CD4-positive, alpha-beta T cell (primary cell): ENCODE measurements at regions not wholly inside any gene's neighbourhood (a gene's known extent, or its start where the extent isn't known, plus 50 kb on each side); places are given as distances from the start of the nearest gene placed in this dataset.

Source experiments
- ATAC-seq: fragments of 200-7000 bp; cut with Tn5 transposase; one replicate; pipeline ENCODE4 v1.10.0; 2022; ENCODE audit warnings: mild to moderate bottlenecking; ENCODE audit not compliant: poor library complexity
- CTCF ChIA-PET: fragments of 350-600 bp; sonication (Branson Sonifier 250); formaldehyde crosslinking; loops from one replicate; lab custom pipeline; 2021; ENCODE audit warnings: antibody characterized with exemption, inconsistent platforms; lab: Charles Lee
- POLR2A ChIA-PET: fragments of 350-600 bp; sonication (Branson Sonifier 250); formaldehyde crosslinking; loops from one replicate; lab custom pipeline; 2021; ENCODE audit warnings: antibody characterized with exemption, inconsistent platforms; lab: Charles Lee
- DNase-seq, 14 experiments: peaks; one replicate each; pipeline ENCODE4 v3.0.0-alpha.2; 2013 to 2020; ENCODE audit warnings: mixed read lengths in 2 of 14
- H3K27ac ChIP-seq, 2 donors: one replicate each; pipeline versions ENCODE4 v1.5.1 to v1.7.0; 2013; ENCODE audit warnings: low read length in 2 of 2, low read depth in 1 of 2, mild to moderate bottlenecking in 1 of 2
- H3K27me3 ChIP-seq, 2 experiments: 1 replicate in 1 of 2; 2 replicates in 1 of 2; pipeline versions ENCODE4 v1.6.1 to v1.7.0; 2013; ENCODE audit warnings: low read length in 2 of 2, control low read depth in 1 of 2, mild to moderate bottlenecking in 1 of 2, moderate library complexity in 1 of 2; ENCODE audit not compliant: insufficient read depth in 2 of 2, control insufficient read depth in 1 of 2
- H3K36me3 ChIP-seq: one replicate; pipeline ENCODE4 v1.6.1; 2013; ENCODE audit warnings: low read length, control low read depth; ENCODE audit not compliant: insufficient read depth
- H3K4me1 ChIP-seq: one replicate; pipeline ENCODE4 v1.6.1; 2013; ENCODE audit warnings: low read length, control low read depth; ENCODE audit not compliant: insufficient read depth
- H3K4me3 ChIP-seq: one replicate; pipeline ENCODE4 v1.5.1; 2013; ENCODE audit warnings: mild to moderate bottlenecking, low read length, moderate library complexity
- H3K9me3 ChIP-seq, 2 experiments: 1 replicate in 1 of 2; 2 replicates in 1 of 2; pipeline versions ENCODE4 v1.6.1 to v1.7.0; 2013; ENCODE audit warnings: low read length in 2 of 2, mild to moderate bottlenecking in 2 of 2, control low read depth in 1 of 2, moderate library complexity in 1 of 2; ENCODE audit not compliant: control insufficient read depth in 1 of 2, insufficient read depth in 1 of 2
- H3K27ac Mint-ChIP-seq: one replicate; pipeline ENCODE4 v1.8.0; 2020; ENCODE audit warnings: mixed read lengths
- H3K27me3 Mint-ChIP-seq: one replicate; pipeline ENCODE4 v1.8.0; 2021; ENCODE audit warnings: mixed read lengths
- H3K36me3 Mint-ChIP-seq: one replicate; pipeline ENCODE4 v1.8.0; 2021; ENCODE audit warnings: low read depth, mixed read lengths
- H3K4me1 Mint-ChIP-seq: one replicate; pipeline ENCODE4 v1.8.0; 2021; ENCODE audit warnings: low read depth, mixed read lengths
- H3K4me3 Mint-ChIP-seq: one replicate; pipeline ENCODE4 v1.8.0; 2020; ENCODE audit warnings: mild to moderate bottlenecking, mixed read lengths
- H3K9me3 Mint-ChIP-seq: one replicate; pipeline ENCODE4 v1.8.0; 2020; ENCODE audit warnings: mixed read lengths
- CTCF ChIP-seq: fragments of 200-600 bp; IDR thresholded peaks from one replicate; pipeline ENCODE4 v1.8.0; 2022; ENCODE audit warnings: antibody characterized with exemption, mild to moderate bottlenecking
- intact Hi-C, 2 experiments: fragments of 100-400 bp; cut with DNase I in 1 of 2; cut with micrococcal nuclease in 1 of 2; formaldehyde crosslinking; loops; one replicate each; pipeline versions ENCODE4 v1.15.1 to v1.9.0; 2023 to 2025; cut with DNase I, micrococcal nuclease

GRCh38 chr13:22152751-22153150, 481.9 kb downstream of the FGF9 start:
- ChIA-PET CTCF (no interaction called here), POLR2A (no interaction called here)
- Histone ChIP-seq H3K27me3 (no peaks in the 10 kb centered on the region), H3K4me3 (no peak overlapping the region), H3K9me3 (no peaks in the 10 kb centered on the region), H3K36me3 (no peaks in the 10 kb centered on the region), H3K27ac (no peak overlapping the region), H3K4me1 (no peaks in the 10 kb centered on the region)
- no peaks in the 10 kb centered on the region for H3K36me3 Mint-ChIP-seq
- no peak for TF ChIP-seq CTCF
- ATAC-seq: no peak
- intact Hi-C loops: no loop called here
- H3K4me3 Mint-ChIP-seq: no peak overlapping the region
- no peaks in the 10 kb centered on the region for H3K4me1 Mint-ChIP-seq
- no peak overlapping the region for H3K27ac Mint-ChIP-seq
- H3K27me3 Mint-ChIP-seq: no peaks in the 10 kb centered on the region
- H3K9me3 Mint-ChIP-seq: no peaks in the 10 kb centered on the region
- no peak for DNase-seq

GRCh38 chr13:22154041-22154440, 483.2 kb downstream of the FGF9 start:
- H3K4me3 Mint-ChIP-seq: no peak overlapping the region
- intact Hi-C loops: no loop called here
- CTCF ChIA-PET: interaction anchor here (0.6 kb wide), 1 partner anchor 9 kb away, joined by 4 read pairs; no protein-coding TSS in a partner anchor
- no peak for TF ChIP-seq CTCF
- no peak for DNase-seq
- H3K27me3 ChIP-seq: no peaks in the 10 kb centered on the region
- ATAC-seq: no peak
- no peak overlapping the region for H3K4me3 ChIP-seq
- POLR2A ChIA-PET: no interaction called here
- H3K27ac ChIP-seq: no peak overlapping the region
- H3K9me3 Mint-ChIP-seq: no peaks in the 10 kb centered on the region
- H3K27me3 Mint-ChIP-seq: no peaks in the 10 kb centered on the region
- no peaks in the 10 kb centered on the region for H3K9me3 ChIP-seq
- H3K4me1 Mint-ChIP-seq: no peaks in the 10 kb centered on the region
- no peaks in the 10 kb centered on the region for H3K4me1 ChIP-seq
- no peaks in the 10 kb centered on the region for H3K36me3 Mint-ChIP-seq
- no peak overlapping the region for H3K27ac Mint-ChIP-seq
- no peaks in the 10 kb centered on the region for H3K36me3 ChIP-seq

GRCh38 chr13:22161871-22162270, 491.0 kb downstream of the FGF9 start:
- Histone ChIP-seq H3K4me1 (peaks cover 4% of the 10 kb centered on the region), H3K9me3 (no peaks in the 10 kb centered on the region), H3K4me3 (peak overlapping the region; percentile 15), H3K27ac (no peak overlapping the region), H3K36me3 (no peaks in the 10 kb centered on the region), H3K27me3 (no peaks in the 10 kb centered on the region)
- peak; percentile 43 for ATAC-seq
- Mint-ChIP-seq H3K9me3 (no peaks in the 10 kb centered on the region), H3K4me3 (peak overlapping the region; percentile 74), H3K27me3 (no peaks in the 10 kb centered on the region), H3K4me1 (peaks cover 37% of the 10 kb centered on the region), H3K36me3 (no peaks in the 10 kb centered on the region), H3K27ac (peak overlapping the region; percentile 41)
- intact Hi-C loops: loop anchor here in 1 of 2 experiments (5.0 kb wide), 1 partner anchor 100 kb away; no protein-coding TSS in a partner anchor
- no peak for TF ChIP-seq CTCF
- ChIA-PET POLR2A (interaction anchor here (0.8 kb wide), 1 partner anchor 101 kb away, joined by 3 read pairs; no protein-coding TSS in a partner anchor), CTCF (no interaction called here)
- peak in 2 of 14 experiments; percentile 7 to 41 for DNase-seq
